ENCODE measurements at regions not wholly inside any gene's neighbourhood (a gene's known extent, or its start where the extent isn't known, plus 50 kb on each side); places are given as distances from the start of the nearest gene placed in this dataset.

DNA sequence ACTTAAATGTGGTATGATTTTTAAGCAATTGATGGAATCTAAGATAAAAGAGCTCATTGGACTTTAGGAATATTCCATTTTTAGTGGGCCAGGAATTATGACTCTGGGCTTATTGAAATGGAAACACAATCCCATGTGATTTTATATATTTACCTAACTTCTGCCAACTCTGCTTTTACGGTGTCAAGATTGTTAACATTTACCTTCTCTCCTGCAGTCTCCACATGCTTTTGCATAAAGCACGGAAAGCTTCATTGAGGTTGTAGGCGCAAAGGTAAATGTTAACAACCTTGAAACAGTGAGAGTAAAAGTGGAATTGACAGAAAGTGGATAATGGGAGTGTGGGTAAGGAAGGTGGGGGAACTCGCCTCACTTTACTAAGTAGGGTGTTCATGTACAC is 468.1 kb downstream of the PMP22 start:
- no peak for DNase-seq

DNA sequence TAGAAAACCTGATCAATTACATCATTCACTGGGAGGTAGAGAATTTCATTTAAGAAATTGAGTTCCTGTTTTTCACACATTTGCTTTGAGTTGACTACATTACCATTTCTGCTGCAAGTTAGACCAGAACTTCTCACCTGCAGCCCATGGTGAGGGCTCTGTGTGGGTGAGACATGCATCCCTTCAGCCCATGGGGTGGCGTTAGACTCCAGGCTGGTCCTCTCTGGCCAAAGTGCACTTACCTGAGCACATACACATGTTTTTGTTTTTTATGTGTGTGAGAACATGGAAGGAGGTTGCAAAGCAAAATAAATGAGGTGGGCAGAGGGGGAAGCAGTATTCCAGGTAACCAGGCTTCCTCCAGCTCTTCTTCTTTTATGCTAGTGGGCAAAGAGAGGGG is 470.2 kb downstream of the PMP22 start:
- DNase-seq = peak; percentile 0 to 1

DNA sequence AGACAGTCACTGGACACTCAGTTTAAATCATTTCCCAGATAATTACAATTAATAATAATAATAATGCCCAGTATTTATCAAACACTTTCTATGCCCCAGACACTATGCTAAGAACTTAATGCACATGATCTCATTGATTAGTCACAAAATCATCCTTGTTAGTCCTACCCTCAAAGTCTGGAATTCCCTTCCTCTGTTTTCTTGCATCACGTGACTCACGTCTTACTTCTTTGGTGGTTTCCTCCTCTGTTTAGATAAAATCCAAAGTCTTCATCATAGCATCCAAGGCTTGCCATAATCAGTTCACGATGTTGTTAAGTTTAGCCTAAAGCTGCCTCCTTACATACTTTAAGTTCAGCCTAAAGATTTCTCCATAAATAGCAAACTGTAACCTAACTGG is 471.9 kb downstream of the PMP22 start:
- no peak for DNase-seq

DNA sequence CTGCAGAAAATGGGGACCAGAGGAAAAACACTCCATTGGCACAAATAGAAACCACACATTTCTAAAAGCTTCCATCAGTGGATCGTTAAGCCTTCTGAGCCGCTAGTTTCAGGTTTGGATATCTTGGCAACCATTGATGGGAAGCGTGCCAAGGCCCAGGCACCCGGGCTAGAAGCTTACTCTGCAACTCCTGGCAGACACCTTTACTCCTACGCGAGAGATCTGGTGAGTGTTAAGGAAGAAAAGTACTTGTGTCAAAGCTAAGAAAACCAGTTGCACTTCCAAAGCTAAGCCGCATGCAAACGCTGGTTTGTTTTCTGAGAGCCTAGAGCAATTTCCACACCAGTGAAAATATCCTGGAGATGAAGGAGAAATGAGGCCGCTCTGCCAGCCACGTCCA is 472.4 kb downstream of the PMP22 start:
- DNase-seq = no peak

DNA sequence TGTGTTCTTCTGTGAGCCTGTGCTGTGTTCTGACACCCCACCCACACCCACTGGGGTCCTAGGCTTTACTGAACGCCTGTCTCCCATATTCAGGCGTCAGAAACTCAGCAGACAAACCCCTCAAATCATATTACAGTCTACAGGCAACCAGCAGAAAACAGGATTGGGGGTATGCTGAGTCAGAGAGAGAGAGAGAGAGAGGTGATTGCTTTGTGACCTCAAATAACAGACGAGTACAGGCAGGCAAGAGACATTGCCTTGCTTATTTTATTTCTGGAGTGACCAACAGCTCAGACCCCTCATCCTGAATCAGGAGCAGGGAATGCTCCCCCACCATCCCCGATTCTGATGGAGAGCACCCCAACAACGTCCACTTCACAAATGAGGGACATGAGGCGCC is 473.9 kb downstream of the PMP22 start:
- no peak for DNase-seq

DNA sequence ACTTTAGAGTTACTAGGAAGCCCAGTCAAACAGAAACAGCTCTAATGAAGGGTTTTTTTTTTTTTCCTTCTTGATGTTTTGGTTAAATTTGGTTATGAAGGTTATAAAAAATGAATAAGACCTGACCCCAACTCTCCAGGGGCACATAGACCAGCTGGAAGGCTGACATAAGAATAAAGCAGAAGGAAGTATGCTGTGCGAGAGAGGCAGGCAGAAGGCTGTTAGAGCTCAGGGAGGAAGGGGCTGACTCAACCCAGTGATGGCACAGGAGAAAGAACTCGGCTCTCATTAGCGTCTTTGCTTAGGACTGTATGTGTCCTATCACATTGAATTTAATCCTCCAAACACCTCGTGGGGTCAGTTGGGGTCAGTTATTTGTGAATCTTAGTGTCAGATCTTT is 474.6 kb downstream of the PMP22 start:
- peak; percentile 59 to 74 for DNase-seq

DNA sequence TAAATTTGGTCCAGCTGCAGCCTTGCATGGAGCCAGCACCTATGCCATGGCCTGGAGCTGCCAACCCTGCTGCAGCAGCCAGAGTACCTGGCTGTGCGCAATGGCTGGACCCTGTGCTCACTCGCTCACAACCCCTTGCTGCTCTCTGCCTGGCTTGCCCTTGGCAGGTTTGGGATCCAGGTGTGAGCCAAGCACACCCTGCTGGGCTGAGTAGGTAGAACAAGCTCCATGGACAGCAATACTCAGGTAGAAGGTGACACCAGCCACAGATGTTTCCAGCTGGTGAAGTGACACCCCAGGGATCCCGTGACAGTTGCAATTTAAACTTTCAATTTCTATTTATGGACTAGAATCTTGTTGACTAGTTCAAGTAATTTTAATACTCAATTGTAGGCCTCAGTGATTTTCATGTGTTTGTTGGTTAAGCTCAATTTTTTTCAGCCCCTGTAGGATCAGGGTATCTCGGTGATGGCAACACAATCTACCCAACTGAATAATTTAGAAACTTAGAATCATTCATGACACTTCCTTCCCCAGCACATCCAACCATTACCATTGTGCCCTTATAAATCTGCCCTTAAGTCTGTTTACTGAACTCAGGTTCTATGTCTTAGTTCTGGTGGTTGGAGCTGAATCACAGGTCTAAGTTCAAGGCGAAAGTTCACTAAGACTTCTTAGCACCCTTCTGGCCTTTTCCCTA is 480.0 kb downstream of the PMP22 start:
- no peak for DNase-seq

DNA sequence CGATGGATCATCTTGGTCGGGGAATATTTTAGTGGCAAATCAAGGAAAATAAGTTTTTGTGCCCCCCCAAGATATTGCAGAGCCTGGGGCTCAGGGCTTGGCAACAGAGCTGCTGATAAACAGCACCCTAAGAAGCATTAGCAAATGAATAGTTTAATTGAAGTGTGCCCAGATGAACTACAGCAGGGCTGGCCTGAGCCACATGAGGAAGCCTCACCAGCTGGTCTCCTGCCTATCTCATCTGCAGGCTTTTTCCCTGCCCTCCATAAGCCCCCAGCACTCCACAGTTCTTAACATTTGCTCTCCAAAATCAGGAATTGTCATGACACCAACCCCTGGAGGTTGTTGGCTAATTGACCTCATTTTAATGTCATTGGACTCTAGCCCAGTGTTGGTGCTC is 480.2 kb downstream of the HS3ST3B1 start:
- no peak for DNase-seq

DNA sequence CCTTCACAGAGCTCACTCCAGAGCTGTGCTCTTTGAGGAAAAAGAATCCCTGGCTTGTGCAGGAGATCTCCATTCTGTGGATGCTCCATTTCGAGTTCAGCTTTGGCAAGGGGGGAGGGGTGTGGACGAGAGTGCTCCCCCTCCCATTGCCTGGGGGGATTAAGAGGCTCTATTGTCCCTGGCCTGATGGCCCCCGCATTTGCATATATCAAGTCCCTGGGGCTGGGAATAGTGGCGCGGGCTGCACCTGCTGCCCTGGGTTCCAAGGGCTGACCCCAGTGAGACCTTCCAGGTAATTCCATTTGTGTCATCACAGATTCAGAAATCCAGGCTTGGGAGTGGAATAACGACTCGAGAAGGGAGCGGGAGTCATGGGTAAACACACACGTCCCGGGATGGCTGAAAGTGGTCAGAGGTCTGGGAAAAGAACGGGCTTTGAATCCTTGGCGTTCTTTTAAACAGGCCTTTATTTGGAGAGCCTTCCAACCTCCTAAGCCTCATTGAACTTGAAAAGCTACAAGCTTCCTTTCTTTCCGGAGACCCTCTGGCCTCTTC is 479.3 kb downstream of the HS3ST3B1 start:
- no peak for DNase-seq

DNA sequence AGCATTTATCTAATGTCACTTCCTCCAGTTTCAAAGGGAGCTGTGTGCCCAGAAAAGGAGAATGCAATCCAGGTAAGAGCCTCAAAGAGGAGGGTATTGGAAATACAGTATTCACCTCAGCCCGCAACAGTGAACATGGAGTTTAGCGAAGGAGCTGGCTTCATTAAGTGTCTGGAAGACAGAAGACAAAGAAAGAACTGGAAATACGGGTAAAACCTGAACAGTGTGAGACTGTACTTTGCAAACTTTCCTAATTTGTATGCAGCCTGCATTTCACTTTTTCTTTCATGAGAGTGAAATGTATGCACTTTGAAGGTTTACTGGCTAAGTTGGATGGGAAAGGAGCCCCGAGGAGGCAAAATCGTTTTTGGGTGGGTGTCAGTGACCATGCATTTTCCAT is 478.4 kb downstream of the HS3ST3B1 start:
- DNase-seq = no peak

DNA sequence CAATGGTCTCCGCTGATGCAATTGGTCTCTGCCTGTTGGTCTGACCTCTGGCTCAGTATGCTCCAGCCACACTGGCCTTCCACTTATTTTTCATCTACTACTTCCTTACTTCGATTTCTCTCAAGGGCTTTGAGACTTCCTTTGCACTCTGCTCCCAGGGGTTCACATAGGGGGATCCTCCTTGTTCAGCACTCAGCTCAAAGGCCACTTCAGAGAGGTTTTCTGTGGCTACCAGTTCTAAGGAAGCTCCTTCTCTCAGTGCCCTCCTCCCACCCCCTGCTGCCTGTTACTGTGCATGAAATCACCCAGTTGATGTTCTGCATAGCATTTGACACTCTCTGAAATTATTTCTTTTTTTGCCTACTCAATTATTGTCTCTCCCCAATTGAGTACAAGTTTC is 476.4 kb downstream of the HS3ST3B1 start:
- DNase-seq = no peak

DNA sequence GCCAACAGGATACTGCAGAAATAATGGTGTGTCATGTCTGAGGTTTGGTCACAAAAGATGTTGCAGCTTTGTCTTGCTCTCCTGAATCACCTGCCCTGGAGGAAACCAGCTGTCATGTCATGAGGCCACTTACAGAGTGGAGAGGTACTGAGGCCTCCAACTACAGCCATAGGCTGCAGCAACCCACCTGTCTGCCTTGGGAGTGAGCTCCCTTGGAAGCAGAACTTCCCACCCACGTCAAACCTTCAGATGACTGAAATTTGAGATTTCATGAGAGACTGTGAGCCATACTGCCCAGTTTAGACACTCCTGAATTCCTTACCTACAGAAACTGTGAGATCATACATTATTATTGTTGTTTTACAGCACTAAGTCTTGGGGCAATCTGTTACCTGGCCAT is 475.9 kb downstream of the HS3ST3B1 start:
- no peak for DNase-seq

DNA sequence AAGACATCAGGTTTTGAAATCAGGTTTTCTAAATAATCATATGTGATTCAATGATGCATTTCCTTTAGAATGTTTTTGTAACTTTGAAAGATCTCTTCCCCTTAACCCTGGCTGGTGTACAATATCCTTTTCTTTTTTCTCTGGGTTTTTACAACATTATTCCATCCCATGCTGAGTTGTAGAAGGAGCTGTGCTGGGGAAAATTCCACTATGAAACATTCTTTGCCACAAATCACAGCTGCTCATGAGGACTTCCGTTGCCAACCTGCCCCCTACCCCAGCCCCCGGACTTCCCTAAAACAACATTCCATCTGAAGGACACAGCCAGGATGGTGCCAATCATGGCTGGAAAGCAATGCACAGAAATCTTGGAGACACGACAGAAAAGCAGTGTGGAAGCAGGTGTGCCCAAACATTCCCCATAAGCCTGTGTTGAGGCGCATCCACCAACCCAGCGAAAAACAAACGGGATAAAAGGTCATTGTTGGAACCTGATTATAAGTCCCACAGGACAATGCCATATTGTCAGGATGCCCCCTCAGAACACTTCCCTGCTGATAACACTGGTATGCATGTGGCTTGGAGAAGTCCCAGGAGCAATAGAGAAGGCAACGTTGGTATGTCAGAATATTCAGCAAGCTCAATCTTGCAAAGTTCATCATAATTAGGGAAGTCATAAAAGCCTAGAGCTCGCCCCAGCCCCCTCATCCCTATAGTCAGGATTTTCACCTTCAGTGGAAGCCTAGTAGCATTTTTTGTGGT is 475.0 kb downstream of the HS3ST3B1 start:
- no peak for DNase-seq

DNA sequence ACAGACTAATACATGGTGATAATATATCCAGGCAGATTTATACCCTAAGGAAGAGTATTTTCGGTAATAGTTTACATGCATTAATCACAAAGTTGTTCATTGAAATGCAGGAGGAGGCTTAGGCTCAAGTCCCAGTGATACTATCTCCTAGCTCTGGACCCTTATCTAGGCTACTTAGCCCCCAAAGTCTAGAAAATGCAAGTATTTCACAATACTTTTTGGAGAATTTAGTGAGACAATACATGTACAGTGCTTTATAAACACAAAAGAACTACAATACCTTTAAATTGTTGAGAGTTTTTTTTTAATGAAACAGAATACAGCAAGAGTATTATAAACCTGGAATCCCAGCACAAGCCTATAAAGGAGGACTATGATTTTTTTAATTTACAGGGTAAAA is 473.9 kb downstream of the HS3ST3B1 start:
- DNase-seq = no peak

DNA sequence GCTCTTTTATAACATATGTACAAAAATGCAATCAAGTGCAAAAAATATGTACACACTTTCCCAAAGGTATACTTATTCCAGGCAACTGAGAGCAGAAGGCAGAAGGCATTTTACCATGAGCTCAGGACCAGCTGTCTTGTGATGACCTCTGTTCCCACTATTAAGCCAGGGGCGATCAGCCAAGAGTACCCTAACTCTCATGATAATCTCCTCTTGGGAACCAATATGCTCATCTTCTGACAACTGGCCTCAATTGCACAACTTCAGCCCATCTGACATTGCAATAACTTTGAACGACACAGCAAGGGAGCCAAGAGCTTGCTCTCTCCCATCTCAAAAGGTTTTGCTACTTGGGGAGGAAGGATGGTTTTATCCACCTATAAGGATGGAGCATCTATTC is 471.9 kb downstream of the HS3ST3B1 start:
- no peak for DNase-seq

DNA sequence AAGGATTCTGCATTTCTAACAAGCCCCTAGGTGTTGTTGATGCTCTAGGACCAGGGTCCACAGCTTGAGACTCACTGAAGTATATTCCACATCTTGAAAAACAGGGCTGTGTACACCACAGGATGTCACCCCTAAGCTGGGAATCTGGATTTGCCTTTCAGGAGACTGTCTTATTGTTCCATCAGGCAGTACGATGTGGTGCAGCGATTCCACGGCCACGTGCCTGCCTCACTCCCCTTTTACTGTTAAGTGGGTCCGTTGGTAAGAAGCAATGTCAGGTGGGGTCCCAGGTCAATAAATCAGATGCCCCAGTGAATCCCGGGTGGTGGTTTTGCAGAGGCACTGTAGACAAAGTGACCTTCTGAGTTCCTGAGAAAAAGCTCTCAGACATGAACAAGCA is 470.7 kb downstream of the HS3ST3B1 start:
- DNase-seq = no peak

DNA sequence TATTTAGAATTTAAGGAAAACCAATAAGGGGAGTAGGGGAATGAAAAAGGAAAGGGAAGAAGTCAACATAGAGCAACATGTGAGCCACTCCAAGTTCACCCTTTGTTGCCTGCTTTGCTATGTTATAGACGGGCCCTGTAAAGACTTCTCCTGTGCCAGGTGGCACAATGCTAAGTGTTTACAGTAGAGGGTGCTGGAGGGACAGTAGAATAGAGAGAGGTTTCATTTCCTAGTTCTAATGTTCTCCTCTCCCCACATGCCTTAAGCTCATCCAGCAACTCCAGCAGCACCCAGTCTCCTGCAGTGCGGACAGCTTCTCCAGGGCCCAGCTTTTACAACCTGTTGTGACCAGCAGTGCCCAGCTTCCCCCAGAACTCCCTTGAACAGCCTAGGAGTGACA is 468.0 kb downstream of the HS3ST3B1 start:
- DNase-seq = peak in 1 of 2 experiments; percentile 14

DNA sequence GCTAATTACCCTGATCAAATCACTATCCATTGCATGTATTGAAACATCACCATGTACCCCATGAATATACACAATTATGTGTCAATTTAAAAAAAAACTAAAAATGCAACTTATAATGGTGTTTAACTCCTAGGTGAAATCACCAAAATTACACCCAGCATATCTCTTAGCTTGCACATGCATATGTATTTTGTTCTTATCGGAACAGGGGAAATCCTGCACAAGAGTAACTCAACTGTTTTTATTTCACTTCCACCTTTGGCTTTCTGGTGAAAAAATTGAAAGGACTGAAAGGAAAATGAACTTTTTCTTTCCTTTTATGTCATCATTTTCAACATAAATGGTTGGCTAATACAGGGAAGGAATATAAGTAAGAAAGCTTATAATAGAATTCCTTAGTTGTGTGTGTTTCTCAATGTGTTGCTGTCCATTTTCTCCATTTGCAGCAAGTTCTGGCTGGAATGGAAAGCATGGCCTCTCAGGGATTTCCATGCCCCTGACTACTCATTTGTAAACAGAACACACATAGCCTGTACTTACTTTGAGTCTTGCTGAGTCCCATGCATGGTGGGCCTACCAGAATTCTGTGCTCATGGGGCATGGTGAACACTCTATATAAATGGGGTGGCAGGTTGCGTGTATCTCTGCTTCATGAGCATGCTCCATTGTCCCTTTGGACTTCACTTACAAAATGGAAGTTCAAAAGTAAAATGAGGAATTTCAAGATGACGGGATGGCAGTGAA is 462.0 kb downstream of the HS3ST3B1 start:
- DNase-seq = no peak

DNA sequence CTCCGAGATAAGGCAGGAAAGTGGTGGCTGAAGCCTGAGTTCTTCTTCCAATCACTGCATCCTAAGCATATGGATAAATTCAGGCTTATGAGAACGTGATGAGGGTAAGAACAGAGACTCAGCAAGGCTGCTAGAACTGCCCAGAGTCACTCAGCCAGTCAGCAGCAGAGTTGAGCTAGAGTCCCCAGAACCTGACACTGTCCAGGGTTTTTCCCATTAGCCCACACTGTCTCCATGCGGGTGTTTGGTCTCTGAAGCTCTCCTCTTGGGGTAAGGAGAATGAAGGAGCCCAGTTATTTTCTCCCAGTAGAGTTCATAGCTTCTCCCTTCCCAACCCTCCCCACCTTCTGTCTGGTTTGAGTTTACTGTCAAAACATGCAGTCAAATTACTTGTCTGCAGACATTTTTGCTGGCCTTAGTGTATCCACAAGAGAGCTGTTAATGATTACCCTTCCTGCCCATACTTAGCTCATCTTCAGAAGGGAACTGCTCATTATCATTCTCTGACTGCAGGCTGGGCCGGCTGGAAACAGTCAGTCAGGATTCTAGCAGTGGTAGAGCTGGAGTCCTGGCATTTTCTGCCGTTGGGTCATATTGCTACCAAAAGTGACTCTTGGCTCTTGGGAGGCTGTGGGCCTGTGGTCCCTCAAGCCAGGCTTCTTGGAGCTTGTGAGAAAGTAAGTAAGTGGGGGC is 460.0 kb downstream of the HS3ST3B1 start:
- no peak for DNase-seq

DNA sequence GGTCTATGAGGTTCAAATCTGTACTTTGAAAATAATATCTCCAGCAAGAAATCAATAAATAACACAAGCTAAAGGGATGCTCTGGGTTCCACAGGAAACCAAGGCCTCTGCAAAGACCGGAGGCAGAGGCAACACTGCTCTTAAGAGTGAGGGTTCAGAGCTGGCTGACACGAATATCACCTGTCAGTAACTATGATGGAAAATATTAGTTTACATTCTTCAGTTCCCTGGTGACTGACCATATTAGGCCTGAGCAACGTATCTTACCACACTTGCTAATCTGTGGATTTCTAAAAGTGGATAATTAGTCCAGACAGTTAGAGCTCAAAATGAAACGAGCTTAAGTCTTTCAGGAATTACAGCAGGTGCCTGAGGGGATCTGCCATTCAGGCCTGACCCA is 459.3 kb downstream of the HS3ST3B1 start:
- DNase-seq = no peak

DNA sequence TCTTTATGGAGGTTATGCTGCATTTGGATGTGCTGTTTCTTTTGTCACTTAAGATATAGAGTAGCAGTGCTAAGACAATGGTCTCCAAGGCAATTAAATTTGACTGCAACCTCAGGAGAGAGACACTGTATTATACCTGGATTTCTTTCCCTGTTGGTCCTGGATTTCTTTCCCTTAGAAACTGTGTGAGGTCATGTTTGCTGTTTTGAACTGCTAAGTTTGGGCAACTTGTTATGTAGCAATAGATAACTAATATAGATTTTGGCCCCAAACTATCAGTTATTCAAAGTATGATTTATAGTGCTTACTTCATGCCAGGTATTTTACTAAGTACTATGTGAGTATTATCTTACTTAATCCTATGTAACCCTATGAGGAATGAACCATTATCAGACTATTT is 458.4 kb downstream of the HS3ST3B1 start:
- DNase-seq = no peak

DNA sequence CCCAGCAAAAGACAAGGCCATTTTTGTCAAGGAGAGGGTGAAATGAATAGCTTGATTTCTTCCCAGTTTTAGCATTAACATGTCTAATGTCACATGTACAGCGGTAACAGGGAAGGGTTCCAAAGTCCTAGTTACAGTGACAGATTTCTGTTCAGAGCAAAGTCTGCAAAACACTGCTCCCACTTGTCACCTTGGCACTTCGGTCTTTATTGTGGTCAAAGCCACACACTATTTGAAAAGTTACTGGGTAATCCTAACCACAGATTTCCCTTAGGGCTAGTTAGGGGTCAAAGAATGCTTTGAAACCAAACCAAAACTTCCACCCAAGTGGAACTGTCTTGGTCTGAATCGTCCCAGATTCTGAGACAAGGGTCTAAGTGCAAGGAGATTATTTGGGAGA is 455.6 kb downstream of the HS3ST3B1 start:
- DNase-seq = no peak

DNA sequence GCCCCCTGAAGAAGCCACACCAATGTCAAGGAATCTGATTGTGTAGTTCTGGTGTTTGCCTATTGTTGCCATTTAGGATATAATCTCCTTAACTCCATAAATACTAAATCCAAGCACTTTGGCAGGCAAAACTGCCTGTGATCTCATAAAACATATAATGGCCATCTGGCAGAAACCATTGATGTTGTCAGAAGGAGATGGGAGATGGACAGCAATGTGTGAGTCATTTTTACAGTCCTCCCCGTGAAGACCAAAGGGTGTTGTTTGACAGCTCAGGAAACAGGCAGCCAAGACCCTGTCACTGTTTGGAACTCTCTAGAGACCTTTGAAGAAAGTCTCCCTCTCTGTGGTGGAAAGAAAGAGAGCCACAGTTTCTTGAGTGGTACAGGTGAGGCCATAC is 454.1 kb downstream of the HS3ST3B1 start:
- no peak for DNase-seq
